Activated gamma-delta T cell treated with anti-CD3 and anti-CD28 coated beads, Interleukin-2, amount 50 U/mL, for 16 hours (primary cell): ENCODE measurements at regions not wholly inside any gene's neighbourhood (a gene's known extent, or its start where the extent isn't known, plus 50 kb on each side); places are given as distances from the start of the nearest gene placed in this dataset.
A peak's percentile ranks its signal among the peaks of the same experiment; 100 is the strongest.

Experiments
- DNase-seq: peaks from one replicate; pipeline ENCODE4 v3.0.0-alpha.2; 2020; ENCODE audit warnings: low read depth

DNA sequence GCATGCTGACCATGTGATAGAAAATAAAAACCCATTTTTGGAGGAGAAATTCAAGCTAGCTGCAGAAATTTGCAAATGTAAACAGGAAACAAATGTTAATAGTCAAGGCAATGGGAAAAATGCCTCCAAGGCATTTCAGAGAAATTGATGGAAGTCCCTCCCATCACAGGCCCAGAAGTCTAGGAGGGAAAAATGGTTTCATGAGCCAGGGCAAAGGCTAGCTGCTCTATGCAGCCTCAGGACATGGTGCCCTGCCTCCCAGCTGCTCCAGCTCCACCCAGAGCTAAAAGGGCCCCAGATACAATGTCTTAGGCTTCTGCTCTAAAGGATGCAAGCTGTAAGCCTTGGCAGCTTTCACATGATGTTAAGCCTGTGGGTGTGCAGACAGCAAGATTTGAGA lies 1419.4 kb upstream of the CELF4 start:
- DNase-seq, result no peak

GRCh38 chr18:38982072-38982471 lies 1416.5 kb upstream of the CELF4 start:
- no peak for DNase-seq

GRCh38 chr18:38981389-38981788 lies 1415.8 kb upstream of the CELF4 start:
- DNase-seq, result no peak

DNA sequence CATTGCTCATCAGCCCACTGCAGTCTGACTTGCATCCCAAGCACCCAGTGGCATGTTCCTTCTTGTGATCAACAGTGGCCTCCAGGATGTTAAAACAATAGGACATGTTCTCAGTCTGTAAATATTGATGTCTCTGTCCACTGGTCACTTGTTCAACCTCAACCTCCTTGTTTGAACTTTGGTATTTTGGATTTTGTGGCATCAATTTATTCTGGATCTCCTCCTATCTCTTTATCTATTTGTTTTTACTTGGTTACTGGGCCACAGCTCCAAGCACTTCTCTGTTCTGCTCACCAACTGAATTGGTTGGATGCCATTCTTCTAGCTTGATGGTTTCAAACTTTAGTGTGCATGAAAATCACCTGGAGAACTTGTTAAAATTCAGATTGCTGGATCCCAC lies 1414.8 kb upstream of the CELF4 start:
- DNase-seq, result no peak

- no peak for DNase-seq
Measured at GRCh38 chr18:38972571-38972970, 1407.0 kb upstream of the CELF4 start.

DNA sequence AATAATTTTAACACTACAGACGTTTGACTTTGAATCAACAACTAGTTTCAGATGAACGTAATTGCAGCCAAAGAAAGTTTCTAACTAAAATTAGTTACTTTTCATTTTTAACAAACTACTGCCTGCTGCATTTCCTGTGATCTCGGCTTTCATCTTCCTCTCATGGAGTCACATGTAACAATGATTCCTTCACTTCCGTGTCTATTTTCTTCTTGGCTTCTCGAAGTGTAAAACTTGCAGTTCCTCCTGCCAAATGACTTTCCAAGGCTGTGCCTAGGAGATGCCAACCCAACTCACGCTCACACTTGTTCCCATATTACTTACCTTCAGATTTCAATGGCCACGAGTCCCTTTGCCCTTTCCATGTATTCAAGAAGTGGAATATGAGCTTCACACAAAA lies 1406.3 kb upstream of the CELF4 start:
- no peak for DNase-seq

DNA sequence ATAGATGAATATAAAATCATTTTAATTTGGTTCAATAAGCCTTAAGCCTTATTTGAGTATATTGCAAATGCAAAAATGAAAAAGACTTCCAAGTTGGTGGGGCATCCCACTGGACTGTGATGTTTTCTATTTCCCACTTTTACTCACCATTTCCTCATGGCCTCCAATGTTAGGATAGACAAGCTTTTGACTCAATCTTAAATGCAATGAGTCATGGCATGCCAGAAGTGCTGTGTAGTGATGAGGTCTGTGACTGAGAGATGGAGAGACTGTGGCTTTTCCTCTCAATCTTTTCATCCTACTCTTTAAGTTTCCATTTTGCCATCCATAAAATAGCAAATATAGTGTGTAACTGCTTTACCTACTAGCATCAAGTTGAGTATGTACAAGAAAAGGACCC lies 1401.2 kb upstream of the CELF4 start:
- no peak for DNase-seq

DNA sequence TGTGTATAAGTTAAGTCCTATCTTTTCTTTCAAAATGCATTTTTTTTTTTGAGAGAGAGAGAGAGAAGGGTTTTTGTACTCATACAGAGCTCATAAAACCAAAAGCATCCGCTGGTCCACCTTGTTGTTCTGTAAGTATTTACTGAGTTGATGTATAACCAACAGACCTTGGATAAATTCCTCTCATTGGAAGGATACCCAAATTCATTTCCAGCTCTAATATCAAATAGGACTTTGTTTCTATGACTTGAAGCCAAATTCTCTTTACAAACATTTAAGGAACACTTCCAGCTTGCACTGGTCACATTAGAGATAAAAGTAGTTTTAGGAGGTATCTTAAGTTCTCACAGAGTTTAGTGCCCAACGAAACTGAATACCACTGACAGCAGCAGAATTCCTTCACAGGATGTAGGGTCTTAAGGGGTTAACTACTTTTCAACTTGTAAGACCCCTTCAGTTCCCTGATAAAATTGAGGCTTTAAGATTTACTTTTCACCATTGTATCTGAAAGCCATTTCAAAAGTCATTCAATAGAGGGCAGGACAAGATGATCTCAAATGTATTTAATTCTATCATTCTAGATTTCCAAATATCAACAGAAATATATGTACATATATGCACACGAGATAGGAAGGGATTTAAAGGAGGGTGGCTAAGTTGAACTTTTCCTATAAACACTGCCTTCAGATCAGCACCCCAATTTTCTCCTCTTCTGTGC lies 1398.5 kb upstream of the CELF4 start:
- no peak for DNase-seq

DNA sequence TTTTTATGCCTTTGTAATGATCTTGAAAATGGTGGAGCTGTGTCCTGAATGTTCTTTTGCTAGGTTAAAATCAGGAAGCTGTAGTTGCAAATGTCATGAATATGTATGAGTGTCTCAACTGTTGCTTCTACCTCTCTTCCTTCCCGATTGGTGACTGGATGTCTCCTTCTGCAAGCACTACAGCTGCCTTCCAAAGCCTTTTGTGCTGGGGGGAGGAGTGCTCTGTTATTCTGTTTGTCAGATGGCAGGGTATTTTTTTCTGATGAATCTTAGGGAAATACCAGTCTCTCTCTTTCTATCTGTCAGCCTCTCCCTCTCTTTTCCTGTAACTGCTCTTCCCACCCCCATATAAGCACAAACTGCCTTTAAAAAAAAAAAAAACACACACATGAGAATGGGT lies 1396.3 kb upstream of the CELF4 start:
- no peak for DNase-seq

DNA sequence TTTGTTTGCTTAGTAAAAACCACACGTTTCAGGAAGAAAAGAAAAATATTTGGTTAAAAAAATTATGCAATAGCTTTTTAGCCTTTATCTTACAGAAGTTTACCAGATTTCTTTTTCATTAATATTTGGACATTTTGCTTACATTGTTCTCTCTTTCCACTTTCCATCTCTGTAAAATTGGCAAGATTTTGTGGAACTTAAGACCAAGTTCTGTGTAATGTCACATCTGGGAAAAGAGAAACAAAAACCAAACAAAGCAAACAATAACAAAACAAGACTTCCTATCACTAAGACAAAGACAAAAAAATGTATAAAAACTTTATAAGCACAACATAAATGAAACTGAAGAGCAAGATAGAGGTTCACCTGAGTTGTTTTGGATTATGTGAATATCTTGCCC lies 1392.1 kb upstream of the CELF4 start:
- DNase-seq, result no peak

GRCh38 chr18:38956068-38956467 lies 1390.5 kb upstream of the CELF4 start:
- DNase-seq, result no peak

DNA sequence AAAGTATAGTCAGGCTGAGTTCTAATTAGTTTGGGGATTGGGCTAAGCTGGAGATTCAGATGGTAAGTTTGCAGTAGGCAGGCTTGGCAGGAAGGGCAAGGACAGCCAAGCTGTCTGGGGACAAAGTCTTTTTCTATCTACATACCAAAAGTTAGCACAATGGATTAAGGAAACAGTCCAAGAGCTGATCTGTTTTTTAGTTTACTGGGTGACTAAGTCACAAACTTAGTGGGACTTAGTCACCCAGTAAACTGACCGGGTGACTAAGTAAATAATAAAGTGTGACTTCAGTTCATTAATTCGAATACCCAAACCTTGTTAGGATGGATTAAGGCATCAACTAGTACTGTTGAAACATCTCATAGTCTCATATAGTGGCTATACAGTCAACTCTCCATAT lies 1386.0 kb upstream of the CELF4 start:
- no peak for DNase-seq

DNA sequence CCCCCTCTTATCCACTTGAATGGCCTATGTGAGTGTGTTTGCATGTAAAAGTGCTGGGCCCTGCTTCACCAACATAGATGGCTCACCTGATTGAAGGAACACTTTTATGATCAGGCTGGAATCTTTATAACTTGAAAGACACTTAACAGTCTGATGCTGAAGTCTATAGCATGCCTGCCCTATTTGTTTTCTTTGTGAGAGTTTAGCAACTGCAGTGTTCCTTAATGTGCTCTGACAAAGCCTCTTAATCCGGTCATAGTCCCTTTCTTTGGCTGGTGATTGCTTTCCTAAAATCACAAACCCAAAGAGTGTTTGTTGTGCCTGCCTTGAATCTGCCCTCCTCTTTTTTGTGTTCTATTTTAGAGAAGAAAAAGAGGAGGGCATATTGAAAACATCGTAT lies 1382.8 kb upstream of the CELF4 start:
- no peak for DNase-seq

DNA sequence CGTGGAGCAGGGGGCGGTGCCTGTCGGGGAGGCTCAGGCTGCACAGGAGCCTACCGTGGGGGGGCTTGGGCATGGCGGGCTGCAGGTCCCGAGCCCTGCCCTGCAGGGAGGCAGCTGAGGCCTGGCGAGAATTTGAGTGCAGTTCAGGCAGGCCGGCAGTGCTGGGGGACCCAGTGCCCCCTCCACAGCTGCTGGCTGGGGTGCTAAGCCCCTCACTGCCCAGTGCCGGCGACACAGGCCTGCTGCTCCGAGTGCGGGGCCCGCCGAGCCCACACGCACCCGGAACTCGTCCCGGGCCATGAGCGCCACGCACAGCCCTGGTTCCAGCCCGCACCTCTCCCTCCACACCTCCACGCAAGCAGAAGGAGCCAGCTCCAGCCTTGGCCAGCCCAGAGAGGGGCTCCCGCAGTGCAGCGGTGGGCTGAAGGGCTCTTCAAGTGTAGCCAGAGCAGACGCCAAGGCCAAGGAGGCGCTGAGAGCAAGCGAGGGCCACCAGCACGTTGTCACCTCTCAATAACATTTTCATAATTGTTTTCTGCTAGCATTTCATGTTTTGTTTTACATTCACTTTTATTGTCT lies 1378.9 kb upstream of the CELF4 start:
- DNase-seq, result no peak

DNA sequence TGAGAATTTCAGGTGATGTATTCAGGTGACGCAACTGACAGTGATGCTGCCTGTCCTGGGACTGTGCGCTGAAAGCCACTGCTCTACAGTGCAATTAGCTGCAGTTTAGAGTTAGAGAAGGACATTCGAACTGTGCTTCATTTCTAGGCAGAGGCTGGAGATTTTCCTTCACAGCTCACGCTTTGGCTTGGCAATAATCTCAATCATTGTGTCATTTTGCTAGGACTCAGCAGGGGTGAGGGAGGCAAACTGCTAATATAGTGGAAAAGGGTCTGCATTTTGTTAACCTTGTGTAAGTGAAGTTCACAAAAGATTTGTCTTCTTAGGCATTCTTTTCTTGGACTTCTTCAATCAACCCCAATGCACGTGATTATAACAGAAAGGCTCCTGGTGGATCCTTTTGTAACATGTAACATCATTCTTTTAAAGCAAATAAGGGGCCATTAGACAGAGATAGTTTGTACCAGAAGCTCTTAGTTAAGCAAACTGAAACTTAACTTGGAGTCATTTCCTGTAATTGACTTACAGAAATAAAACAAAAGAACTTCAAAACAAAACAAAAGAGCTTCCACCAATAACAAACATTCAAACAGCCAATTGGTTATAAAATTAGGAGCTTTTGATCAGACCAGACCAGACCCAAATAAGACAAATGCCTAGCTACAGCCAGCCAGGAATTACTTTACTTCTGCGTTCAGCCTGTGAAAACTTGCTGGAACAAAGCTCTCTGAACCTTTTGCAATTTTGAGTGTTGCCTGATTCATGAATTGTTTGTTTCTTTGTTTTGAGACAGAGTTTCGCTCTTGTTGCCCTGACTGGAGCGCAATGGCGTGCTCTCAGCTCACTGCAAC lies 1376.3 kb upstream of the CELF4 start:
- no peak for DNase-seq

DNA sequence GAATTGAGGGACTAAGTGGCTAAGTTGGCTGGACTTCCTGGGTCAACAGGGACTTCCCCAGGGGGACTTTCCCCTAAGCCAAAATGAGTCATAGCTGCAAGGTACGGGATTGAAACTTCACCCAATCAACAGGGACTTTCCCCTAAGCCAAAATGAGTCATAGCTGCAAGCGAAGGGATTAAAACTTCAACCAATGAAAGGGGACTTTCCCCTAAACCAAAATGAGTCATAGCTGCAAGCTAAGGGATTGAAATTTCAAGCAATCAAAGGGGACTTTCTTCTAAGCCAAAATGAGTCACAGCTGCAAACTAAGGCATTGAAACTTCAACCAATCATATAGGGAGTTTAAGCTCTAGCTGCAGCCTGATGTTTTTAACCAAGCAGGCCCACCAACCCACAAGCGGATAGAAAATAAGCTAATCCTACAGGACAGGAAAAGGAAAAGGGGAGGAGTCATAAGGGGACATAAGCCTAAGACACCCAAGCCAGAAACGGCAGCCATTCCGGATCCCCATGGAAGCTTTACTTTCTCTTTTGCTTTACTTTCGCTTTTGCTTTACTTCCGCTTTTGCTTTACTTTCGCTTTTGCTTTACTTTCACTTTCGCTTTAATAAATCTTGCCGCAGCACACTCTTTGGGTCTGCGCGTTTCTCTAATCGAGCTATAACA lies 1375.4 kb upstream of the CELF4 start:
- DNase-seq, result peak; percentile 32

- DNase-seq, result no peak
Measured at GRCh38 chr18:38940475-38940862, 1374.9 kb upstream of the CELF4 start.

GRCh38 chr18:38933910-38934510 lies 1368.4 kb upstream of the CELF4 start:
- no peak for DNase-seq

GRCh38 chr18:38933322-38933721 lies 1367.7 kb upstream of the CELF4 start:
- DNase-seq, result no peak

DNA sequence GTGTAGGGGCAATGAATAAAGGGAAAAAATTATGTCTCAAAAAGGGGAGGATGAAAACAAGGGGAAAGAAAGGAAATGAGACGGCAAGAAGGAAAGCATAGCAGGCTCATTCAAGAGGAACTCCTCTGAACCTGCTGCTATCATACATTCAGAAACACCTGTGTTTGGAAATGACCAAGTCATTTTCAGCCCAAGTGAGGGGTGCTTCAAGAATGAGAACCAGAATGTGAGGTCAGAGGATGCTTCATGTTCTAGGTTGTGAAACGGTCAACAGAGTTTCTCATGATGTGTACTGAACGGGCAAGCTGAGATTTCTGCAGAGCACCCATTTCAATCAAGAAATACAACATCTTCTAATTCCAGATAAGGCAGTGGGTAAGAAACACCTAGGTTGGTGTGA lies 1367.2 kb upstream of the CELF4 start:
- no peak for DNase-seq

DNA sequence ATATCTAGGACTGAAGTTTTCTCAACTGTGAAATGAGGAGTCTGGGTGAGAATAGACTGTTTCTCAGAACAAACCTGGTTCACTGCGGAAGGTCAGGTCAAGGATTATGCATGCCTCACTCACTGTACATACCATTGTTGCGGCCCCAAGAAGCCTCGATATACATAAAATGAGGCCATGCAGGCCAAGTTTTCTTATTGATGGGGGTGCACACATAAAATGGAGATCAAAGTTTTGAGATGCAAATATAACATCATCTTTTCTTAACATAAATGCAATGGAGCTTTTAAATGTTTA lies 1366.1 kb upstream of the CELF4 start:
- DNase-seq, result no peak

- no peak for DNase-seq
Measured at GRCh38 chr18:38930881-38931753, 1365.5 kb upstream of the CELF4 start.
